ENCODE measurements at regions not wholly inside any gene's neighbourhood (a gene's known extent, or its start where the extent isn't known, plus 50 kb on each side); places are given as distances from the start of the nearest gene placed in this dataset.

- no peak for DNase-seq
These were observed 433.0 kb downstream of the INSC start for GRCh38 chr11:15547685-15548084.

- DNase-seq, result no peak
These were observed 437.5 kb downstream of the INSC start for GRCh38 chr11:15551901-15552851.

- no peak for DNase-seq
These were observed 440.4 kb downstream of the INSC start for GRCh38 chr11:15555161-15555560.

- DNase-seq, result no peak
These were observed 442.9 kb downstream of the INSC start for GRCh38 chr11:15557457-15558230.

GRCh38 chr11:15558513-15559181, 443.9 kb downstream of the INSC start:
- no peak for DNase-seq

GRCh38 chr11:15560689-15561467, 446.2 kb downstream of the INSC start:
- no peak for DNase-seq

- no peak for DNase-seq
These were observed 447.5 kb downstream of the INSC start for GRCh38 chr11:15562230-15562629.

- no peak for DNase-seq
These were observed 448.3 kb downstream of the INSC start for GRCh38 chr11:15563054-15563453.

GRCh38 chr11:15565880-15566279, 451.2 kb downstream of the INSC start:
- no peak for DNase-seq

- DNase-seq, result no peak
These were observed 453.7 kb downstream of the INSC start for GRCh38 chr11:15568440-15568839.

GRCh38 chr11:15569305-15570025, 454.7 kb downstream of the INSC start:
- DNase-seq, result no peak

- DNase-seq, result no peak
These were observed 460.7 kb downstream of the INSC start for GRCh38 chr11:15575409-15575808.

GRCh38 chr11:15576769-15577168, 462.0 kb downstream of the INSC start:
- DNase-seq, result no peak

GRCh38 chr11:15577519-15577918, 462.8 kb downstream of the INSC start:
- no peak for DNase-seq

GRCh38 chr11:15579287-15580001, 464.7 kb downstream of the INSC start:
- no peak for DNase-seq

- DNase-seq, result no peak
These were observed 465.5 kb downstream of the INSC start for GRCh38 chr11:15580056-15580774.

- DNase-seq, result no peak
These were observed 466.0 kb downstream of the INSC start for GRCh38 chr11:15580775-15581095.

GRCh38 chr11:15584158-15584557, 469.4 kb downstream of the INSC start:
- DNase-seq, result no peak

GRCh38 chr11:15585602-15586331, 471.0 kb downstream of the INSC start:
- DNase-seq, result no peak

All from fibroblast of skin of right biceps (primary cell).